GM21723 (cell line): ENCODE measurements at regions not wholly inside any gene's neighbourhood (a gene's known extent, or its start where the extent isn't known, plus 50 kb on each side); places are given as distances from the start of the nearest gene placed in this dataset.

Experiments
- ATAC-seq: cut with Tn5 transposase; IDR thresholded peaks from one replicate; pipeline ENCODE4 v1.9.1; 2021; ENCODE audit warnings: mild to moderate bottlenecking, moderate library complexity; ENCODE audit not compliant: unreplicated experiment

GRCh38 chr16:73186752-73187601, 139.0 kb upstream of the ZFHX3 start:
- no peak for ATAC-seq

- no peak for ATAC-seq
Measured at GRCh38 chr16:73185737-73186136, 137.8 kb upstream of the ZFHX3 start.

- no peak for ATAC-seq
Measured at GRCh38 chr16:73183611-73184092, 135.7 kb upstream of the ZFHX3 start.

- ATAC-seq = no peak
Measured at GRCh38 chr16:73179705-73180331, 131.9 kb upstream of the ZFHX3 start.

- no peak for ATAC-seq
Measured at GRCh38 chr16:73177729-73178295, 129.9 kb upstream of the ZFHX3 start.

- no peak for ATAC-seq
Measured at GRCh38 chr16:73176577-73177013, 128.7 kb upstream of the ZFHX3 start.

GRCh38 chr16:73172973-73173709, 125.2 kb upstream of the ZFHX3 start:
- no peak for ATAC-seq

- no peak for ATAC-seq
Measured at GRCh38 chr16:73172241-73172972, 124.5 kb upstream of the ZFHX3 start.

GRCh38 chr16:73171901-73172240, 123.9 kb upstream of the ZFHX3 start:
- ATAC-seq = no peak

GRCh38 chr16:73171380-73171779, 123.5 kb upstream of the ZFHX3 start:
- no peak for ATAC-seq

- no peak for ATAC-seq
Measured at GRCh38 chr16:73170612-73171038, 122.7 kb upstream of the ZFHX3 start.

- ATAC-seq = no peak
Measured at GRCh38 chr16:73166947-73167550, 119.1 kb upstream of the ZFHX3 start.

GRCh38 chr16:73166441-73166851, 118.5 kb upstream of the ZFHX3 start:
- no peak for ATAC-seq

GRCh38 chr16:73163238-73163815, 115.4 kb upstream of the ZFHX3 start:
- ATAC-seq = no peak

- ATAC-seq = no peak
Measured at GRCh38 chr16:73161977-73162376, 114.0 kb upstream of the ZFHX3 start.

GRCh38 chr16:73159296-73159695, 111.4 kb upstream of the ZFHX3 start:
- ATAC-seq = no peak

GRCh38 chr16:73157861-73158260, 109.9 kb upstream of the ZFHX3 start:
- ATAC-seq = no peak

GRCh38 chr16:73154063-73154870, 106.3 kb upstream of the ZFHX3 start:
- no peak for ATAC-seq
